SK-N-MC (cell line): ENCODE measurements at regions not wholly inside any gene's neighbourhood (a gene's known extent, or its start where the extent isn't known, plus 50 kb on each side); places are given as distances from the start of the nearest gene placed in this dataset.

Source experiments
- EZH2 ChIP-seq: fragments of 200-600 bp; sonication (generic); IDR thresholded peaks from one replicate; pipeline ENCODE4 v1.6.1; 2017; ENCODE audit warnings: antibody characterized with exemption
- FOXP2 ChIP-seq: optimal IDR thresholded peaks from 2 replicates; pipeline ENCODE3; 2011; ENCODE audit warnings: mild to moderate bottlenecking, moderate library complexity; ENCODE audit not compliant: insufficient read depth; ENCODE audit errors: extremely low read length, control extremely low read depth
- POLR2AphosphoS5 ChIP-seq: IDR thresholded peaks from 2 replicates; pipeline ENCODE4 v1.6.1; 2012; ENCODE audit warnings: mild to moderate bottlenecking, low read depth, low read length, borderline replicate concordance

DNA sequence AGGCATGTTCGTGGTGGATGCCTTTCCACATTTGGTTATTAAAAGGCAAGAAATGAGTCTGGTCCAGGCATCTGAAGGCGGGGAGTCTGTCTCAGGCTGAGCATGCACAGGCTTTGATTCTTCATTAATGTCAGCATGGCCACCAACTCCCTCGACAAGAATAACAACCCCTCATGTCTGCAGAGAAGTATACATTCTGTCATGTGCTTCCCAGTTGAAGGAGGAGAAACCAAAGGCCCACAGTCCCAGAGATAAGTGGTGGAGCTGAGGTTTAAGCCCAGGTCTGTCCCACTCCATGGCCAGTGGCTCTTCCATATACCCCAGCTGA, 61.6 kb upstream of the LAPTM5 start:
- TF ChIP-seq EZH2 = no peak
- no peak for TF ChIP-seq POLR2AphosphoS5
- TF ChIP-seq FOXP2 = no peak
